Neural cell (in vitro differentiated cells): ENCODE measurements at regions not wholly inside any gene's neighbourhood (a gene's known extent, or its start where the extent isn't known, plus 50 kb on each side); places are given as distances from the start of the nearest gene placed in this dataset.

ENCODE experiments used
- EP300 ChIP-seq: fragments of 450-650 bp; conservative IDR thresholded peaks from 2 replicates; pipeline ENCODE4 v1.6.1; 2014; ENCODE audit warnings: antibody characterized with exemption, mild to moderate bottlenecking, moderate library complexity; ENCODE audit not compliant: poor library complexity, severe bottlenecking
- EZH2 ChIP-seq: fragments of 200-600, 300-800 bp; shearing (Covaris generic), sonication (generic); IDR thresholded peaks from 2 replicates; pipeline ENCODE4 v1.6.1; 2014; ENCODE audit warnings: antibody characterized with exemption, low read length, borderline replicate concordance, mild to moderate bottlenecking; ENCODE audit not compliant: insufficient read depth, poor library complexity, severe bottlenecking
- POLR2AphosphoS5 ChIP-seq: IDR thresholded peaks from 2 replicates; pipeline ENCODE4 v1.6.1; 2012
- RAD21 ChIP-seq: fragments of 450-650 bp; conservative IDR thresholded peaks from 2 replicates; pipeline ENCODE4 v1.6.1; 2014; ENCODE audit warnings: antibody characterized with exemption, mild to moderate bottlenecking, moderate library complexity
- SMC3 ChIP-seq: fragments of 450-650 bp; conservative IDR thresholded peaks from 2 replicates; pipeline ENCODE4 v1.6.1; 2014; ENCODE audit warnings: antibody characterized with exemption, mild to moderate bottlenecking, moderate library complexity; ENCODE audit not compliant: poor library complexity
- TAF1 ChIP-seq: IDR thresholded peaks from 2 replicates; pipeline ENCODE4 v1.6.1; 2012; ENCODE audit warnings: low read depth
- TF ChIP-seq, protein P1 (sequence below): fragments of 450-650 bp; IDR thresholded peaks from 2 replicates; pipeline ENCODE4 v1.5.1; 2014; ENCODE audit warnings: antibody characterized with exemption, mild to moderate bottlenecking, moderate library complexity; ENCODE audit not compliant: poor library complexity, severe bottlenecking
- TF ChIP-seq, protein P2 (sequence below): IDR thresholded peaks from 2 replicates; pipeline ENCODE4 v1.6.1; 2012; ENCODE audit warnings: borderline replicate concordance

DNA sequence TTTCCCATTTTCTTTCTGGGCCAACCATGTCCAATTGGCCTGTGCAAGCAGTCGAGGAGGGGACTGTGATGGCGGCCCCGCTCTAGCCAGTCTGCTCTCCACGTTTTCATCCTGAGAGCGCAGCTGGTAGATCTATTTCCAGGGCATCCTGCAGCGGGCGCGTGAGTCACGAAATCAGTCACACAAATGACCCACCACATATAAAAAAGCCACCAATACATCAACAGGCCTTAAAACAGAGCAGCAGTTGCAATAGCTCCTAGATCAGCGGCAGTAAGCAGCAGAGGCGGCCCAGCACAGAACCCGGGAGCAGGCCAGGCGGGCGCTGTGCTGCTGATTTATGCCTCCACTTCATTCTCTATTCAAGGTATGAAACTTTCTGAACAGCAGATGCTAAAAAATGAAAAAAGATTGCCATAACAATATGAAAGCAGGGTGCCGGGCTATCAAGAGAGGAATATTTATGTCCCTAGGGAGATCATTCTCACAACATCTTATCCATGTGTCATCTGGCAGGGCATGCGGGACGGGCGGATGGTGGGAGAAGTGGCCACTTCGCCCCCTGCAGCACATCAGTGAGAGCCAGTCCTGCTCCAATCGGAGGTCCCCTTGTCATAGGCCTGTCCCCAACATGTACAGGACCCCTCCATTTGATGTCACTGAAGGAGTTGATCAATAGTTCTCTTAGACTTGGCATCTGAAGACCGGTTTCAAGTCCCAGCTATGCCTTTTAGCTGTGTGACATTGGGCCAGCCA, 98.0 kb upstream of the GPR26 start:
- TF ChIP-seq, protein P1, sequence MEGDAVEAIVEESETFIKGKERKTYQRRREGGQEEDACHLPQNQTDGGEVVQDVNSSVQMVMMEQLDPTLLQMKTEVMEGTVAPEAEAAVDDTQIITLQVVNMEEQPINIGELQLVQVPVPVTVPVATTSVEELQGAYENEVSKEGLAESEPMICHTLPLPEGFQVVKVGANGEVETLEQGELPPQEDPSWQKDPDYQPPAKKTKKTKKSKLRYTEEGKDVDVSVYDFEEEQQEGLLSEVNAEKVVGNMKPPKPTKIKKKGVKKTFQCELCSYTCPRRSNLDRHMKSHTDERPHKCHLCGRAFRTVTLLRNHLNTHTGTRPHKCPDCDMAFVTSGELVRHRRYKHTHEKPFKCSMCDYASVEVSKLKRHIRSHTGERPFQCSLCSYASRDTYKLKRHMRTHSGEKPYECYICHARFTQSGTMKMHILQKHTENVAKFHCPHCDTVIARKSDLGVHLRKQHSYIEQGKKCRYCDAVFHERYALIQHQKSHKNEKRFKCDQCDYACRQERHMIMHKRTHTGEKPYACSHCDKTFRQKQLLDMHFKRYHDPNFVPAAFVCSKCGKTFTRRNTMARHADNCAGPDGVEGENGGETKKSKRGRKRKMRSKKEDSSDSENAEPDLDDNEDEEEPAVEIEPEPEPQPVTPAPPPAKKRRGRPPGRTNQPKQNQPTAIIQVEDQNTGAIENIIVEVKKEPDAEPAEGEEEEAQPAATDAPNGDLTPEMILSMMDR: no peak
- TF ChIP-seq RAD21: no peak
- TF ChIP-seq, protein P2, sequence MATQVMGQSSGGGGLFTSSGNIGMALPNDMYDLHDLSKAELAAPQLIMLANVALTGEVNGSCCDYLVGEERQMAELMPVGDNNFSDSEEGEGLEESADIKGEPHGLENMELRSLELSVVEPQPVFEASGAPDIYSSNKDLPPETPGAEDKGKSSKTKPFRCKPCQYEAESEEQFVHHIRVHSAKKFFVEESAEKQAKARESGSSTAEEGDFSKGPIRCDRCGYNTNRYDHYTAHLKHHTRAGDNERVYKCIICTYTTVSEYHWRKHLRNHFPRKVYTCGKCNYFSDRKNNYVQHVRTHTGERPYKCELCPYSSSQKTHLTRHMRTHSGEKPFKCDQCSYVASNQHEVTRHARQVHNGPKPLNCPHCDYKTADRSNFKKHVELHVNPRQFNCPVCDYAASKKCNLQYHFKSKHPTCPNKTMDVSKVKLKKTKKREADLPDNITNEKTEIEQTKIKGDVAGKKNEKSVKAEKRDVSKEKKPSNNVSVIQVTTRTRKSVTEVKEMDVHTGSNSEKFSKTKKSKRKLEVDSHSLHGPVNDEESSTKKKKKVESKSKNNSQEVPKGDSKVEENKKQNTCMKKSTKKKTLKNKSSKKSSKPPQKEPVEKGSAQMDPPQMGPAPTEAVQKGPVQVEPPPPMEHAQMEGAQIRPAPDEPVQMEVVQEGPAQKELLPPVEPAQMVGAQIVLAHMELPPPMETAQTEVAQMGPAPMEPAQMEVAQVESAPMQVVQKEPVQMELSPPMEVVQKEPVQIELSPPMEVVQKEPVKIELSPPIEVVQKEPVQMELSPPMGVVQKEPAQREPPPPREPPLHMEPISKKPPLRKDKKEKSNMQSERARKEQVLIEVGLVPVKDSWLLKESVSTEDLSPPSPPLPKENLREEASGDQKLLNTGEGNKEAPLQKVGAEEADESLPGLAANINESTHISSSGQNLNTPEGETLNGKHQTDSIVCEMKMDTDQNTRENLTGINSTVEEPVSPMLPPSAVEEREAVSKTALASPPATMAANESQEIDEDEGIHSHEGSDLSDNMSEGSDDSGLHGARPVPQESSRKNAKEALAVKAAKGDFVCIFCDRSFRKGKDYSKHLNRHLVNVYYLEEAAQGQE: no peak
- no peak for TF ChIP-seq TAF1
- no peak for TF ChIP-seq EZH2
- TF ChIP-seq POLR2AphosphoS5: no peak
- TF ChIP-seq EP300: no peak
- TF ChIP-seq SMC3: no peak
